ENCODE measurements at regions not wholly inside any gene's neighbourhood (a gene's known extent, or its start where the extent isn't known, plus 50 kb on each side); places are given as distances from the start of the nearest gene placed in this dataset.
"Not testable (repeated sequence)": the region's sequence is repeated elsewhere in the genome, so short reads cannot be mapped to it uniquely, and the experiment has no call there.

DNA sequence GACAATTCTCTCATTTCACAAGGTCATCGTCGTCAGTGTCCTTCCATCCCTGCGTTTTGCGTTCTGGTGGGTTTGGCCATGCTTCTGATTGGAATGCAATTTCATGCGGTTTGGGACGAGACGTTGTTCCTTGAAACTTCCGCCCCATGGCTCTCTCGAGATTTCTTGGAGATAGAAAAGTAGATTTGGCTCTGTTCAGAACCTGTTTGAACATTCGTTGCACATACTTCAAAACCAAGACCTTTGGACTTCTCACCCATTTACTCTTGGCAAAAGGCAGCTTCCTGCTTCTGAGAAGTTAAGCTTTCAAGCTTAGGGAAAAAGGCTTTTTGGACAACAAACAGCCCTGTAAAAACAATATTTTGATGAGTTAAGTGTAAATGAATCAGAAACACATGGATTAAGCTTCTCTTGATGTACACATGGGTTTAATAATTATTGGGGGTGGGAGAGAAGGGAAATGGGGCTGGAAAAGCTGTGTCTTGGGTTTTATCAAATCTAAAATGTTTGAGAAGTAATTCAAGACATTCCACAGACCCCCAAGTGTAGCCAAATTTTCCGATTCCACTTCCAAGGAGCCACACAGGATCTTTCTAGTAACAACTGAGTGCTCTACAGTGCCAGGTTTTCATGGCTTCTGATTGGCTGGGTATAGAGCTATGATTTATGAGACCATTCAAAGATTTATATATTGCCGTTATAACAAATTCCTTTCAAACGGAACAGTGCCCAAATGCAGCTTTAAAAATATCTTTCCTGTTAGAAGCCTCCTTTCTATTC is 467.2 kb downstream of the MED13L start:
- DNase-seq (ENCODE audit: low spot score) = no peak

DNA sequence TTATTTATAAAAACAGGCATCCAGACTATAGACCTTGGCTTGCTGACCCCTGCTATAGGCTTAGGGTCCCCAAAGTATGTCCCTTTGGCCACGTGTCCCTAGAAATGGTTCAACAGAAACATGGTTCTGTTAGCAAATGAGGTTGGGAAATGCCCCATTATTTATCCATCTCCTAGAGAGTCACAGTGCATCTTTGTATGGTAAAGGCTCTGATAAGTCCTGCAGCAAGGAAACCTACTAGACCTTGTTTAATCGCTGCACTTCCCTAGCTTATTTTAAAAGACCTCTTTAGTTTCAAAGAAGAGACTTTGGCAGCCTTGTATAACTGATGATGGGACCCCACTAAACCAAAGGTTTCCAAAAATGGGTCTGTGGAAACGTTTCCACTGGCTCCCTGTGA is 471.5 kb downstream of the MED13L start:
- DNase-seq (ENCODE audit: low spot score) = no peak

DNA sequence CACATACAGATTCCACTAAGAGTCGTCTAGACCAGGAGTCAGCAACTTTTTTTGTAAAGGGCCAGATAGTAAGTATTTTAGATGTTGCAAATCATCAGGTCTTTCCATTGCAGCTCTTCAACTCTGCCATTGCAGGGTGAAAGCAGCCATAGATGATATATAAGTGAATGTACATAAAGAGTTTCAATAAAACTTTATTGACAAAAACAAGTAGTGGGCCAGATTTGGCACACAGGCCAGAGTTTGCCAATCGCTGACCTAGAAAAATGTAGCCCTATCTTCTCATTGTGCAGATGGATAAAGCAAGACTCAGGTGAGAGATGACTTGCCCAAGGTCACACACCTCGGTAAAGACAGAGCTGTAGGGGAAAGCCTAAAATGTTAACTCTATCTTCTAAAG is 474.7 kb downstream of the MED13L start:
- no peak for DNase-seq (ENCODE audit: low spot score)

GRCh38 chr12:115801871-115802270 is 475.6 kb downstream of the MED13L start:
- no peak for DNase-seq (ENCODE audit: low spot score)

- no peak for DNase-seq (ENCODE audit: low spot score)
Observed at GRCh38 chr12:115799610-115800009, 477.9 kb downstream of the MED13L start.

DNA sequence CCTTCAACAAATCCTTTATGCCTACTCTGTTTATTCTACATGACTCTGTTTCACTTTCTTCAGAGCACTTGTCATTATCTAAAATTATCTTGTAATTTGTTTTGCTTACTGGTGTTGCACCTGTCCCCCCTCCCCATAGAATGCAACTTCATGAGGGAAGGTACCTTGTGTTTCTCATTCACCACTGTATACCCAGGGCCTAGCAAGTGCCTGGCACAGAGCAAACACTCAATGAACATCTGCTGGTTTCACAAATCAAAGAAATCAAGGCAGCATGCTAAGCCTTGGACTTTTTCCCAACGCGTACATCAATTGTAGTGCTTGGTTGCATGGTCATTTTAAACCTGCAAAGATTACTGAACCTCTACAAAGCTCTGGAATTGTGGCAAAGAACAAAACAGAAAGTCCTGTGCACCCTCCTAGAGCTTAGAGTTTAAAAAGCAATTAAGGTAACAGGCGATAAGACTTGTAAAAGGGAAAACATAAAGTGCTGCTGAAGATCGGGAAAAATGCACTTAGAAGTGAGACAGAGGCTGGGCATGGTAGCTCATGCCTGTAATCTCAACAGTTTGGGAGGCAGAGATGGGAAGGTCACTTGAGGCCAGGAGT is 479.1 kb downstream of the MED13L start:
- DNase-seq (ENCODE audit: low spot score) = no peak

- DNase-seq (ENCODE audit: low spot score) = peak; percentile 9
Observed at GRCh38 chr12:115794659-115795081, 482.8 kb downstream of the MED13L start.

DNA sequence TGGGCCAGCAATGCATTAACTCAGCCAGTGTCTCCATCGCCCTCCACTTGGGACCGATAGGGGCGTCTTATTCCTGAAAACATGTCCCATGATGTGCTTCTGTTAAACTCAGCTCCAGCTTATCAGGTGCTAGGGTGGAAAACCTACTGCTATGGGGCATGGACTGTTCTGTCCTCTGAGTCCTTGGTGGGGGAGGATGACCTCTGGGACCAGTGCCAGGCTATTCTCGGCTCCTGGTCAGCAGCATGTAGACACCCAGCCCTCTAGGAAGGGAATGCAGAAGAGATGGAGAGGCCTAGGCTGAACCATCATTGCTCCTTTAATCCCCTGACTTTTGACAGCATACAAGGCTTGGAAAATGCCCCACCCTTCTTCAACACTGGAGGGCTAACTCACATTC is 486.2 kb downstream of the MED13L start:
- no peak for DNase-seq (ENCODE audit: low spot score)

DNA sequence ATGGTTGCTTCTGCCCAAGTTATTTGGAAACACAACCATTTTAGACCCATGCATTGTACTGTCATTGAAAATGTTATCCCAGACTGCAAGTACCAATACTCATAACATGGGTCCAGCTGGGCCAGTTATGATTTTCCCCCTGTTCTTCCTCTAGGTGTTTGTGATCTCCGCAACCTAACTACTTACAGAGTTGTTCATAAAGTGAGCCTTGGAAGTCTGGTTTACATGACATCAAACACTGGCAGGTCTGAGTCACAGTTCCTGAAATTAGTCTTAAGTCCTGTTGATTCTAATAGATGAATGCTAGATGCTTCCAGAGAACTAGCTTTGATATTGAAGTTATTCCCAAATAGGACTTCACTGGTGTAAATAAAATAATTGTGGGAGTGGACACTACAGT is 487.0 kb downstream of the MED13L start:
- DNase-seq (ENCODE audit: low spot score) = no peak

DNA sequence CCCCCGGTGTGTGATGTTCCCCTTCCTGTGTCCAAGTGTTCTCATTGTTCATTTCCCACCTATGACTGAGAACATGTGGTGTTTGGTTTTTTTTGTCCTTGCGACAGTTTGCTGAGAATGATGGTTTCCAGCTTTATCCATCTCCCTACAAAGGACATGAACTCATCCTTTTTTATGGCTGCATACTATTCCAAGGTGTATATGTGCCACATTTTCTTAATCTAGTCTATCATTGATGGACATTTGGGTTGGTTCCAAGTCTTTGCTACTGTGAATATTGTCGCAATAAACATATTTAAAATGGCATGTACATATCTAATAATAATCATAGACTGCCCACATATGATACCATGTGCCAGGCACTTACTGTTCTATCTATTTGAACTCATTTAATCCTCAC is 491.0 kb downstream of the MED13L start:
- DNase-seq (ENCODE audit: low spot score) = not testable (repeated sequence)

- no peak for DNase-seq (ENCODE audit: low spot score)
Observed at GRCh38 chr12:115785548-115785947, 491.9 kb downstream of the MED13L start.

GRCh38 chr12:115776399-115776798 is 501.1 kb downstream of the MED13L start:
- DNase-seq (ENCODE audit: low spot score) = no peak

DNA sequence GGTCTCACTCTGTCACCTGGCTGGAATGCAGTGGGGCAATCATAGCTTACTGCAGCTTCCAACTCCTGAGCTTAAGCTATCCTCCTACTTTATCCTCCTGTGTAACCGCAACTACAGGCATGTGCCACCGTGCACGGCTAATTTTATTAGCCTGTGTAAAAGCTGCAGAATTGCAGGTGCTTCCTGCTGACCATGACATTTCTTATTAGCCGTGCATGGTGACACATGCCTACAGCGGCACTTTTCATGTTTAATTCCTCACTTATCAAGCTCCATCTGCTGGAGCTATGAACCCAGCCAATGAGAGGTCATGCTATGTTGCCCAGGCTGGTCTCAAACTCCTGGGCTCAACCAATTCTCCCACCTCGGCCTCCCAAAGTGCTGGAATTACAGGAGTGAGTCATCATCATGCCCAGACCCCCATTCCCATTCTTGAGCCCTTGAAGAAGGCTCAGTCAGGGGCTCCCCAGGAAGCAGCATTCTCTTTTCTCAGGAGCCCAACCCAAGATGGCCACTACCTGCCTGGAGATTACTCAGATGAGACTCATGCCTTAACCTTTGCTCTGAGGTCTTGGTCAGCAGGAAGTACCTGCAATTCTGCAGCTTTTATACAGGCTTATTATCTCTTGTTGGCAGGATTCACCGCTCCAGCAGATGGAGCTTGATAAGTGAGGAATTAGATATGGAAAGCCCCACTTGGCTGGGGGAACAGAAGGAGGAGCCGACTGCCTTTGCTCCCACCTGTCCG is 503.2 kb downstream of the MED13L start:
- peak; percentile 48 for DNase-seq (ENCODE audit: low spot score)

DNA sequence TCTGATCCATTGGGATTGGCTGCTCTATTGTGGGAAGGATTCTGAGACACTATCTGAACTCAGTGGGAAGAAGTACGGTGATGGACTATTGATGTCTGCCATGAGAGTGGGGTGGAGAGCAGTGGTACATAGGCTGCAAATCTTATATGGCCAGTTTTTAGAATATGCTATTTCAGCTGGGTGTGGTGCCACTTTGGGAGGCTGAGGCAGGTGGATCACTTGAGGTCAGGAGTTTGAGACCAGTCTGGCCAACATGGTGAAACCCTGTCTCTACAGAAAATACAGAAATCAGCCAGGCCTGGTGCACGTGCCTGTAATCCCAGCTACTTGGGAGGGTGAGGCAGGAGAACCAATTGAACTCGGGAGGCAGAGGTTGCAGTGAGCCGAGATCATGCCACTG is 505.9 kb downstream of the MED13L start:
- DNase-seq (ENCODE audit: low spot score) = no peak

GRCh38 chr12:115771065-115771464 is 506.4 kb downstream of the MED13L start:
- DNase-seq (ENCODE audit: low spot score) = peak; percentile 24

DNA sequence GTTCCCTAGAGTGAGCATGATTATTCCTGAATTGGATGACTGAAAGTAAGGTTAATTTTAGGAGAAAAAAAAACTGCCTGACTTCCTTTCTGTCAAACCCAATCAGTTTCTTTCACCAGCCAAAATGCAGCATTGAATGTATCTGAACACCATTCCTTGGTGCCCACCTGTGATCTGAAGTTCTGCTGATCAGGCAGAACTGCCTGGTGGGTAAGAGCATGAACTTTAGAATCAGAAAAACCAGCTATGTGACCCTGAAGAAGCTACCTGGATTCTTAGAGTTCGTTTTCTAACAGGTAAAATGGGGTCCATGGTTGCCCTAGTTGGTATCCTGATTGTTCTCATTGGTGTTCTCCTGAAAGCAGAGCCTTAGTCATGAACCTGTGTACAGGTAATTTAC is 506.9 kb downstream of the MED13L start:
- DNase-seq (ENCODE audit: low spot score) = no peak

- DNase-seq (ENCODE audit: low spot score) = no peak
Observed at GRCh38 chr12:115767916-115768315, 509.6 kb downstream of the MED13L start.

DNA sequence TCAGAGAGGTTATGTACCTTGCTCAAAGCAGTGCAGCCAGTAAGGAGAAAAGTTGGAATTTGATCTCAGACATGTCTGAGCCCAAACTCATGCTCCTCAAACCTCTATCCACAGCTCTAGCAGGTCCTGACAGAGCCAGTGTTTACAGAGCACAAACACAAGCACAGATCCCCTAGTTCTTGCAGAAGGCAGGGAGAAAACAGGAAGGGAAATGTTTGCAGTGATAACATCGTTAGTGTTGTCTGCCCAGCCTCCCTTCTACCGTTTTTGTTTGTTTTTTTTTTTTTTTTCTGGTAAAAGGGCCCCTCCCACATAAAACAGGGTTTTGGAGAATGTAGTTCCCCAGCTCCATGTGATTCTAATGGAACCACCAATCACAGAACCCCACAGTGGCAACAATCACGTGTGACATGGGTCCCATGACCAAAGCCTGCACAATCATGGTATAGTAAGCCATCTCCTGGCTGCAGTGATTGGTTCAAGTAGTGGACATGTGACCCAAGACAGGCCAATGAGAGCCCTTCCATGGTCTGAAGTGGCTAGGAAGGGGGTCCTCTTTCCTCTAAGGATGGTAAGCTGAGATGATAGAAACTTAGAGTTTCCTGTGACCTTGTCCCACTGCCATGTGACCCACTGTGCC is 513.4 kb downstream of the MED13L start:
- no peak for DNase-seq (ENCODE audit: low spot score)

- DNase-seq (ENCODE audit: low spot score) = no peak
Observed at GRCh38 chr12:115763376-115763775, 514.1 kb downstream of the MED13L start.

- no peak for DNase-seq (ENCODE audit: low spot score)
Observed at GRCh38 chr12:115762936-115763335, 514.6 kb downstream of the MED13L start.

GRCh38 chr12:115761784-115762183 is 515.7 kb downstream of the MED13L start:
- no peak for DNase-seq (ENCODE audit: low spot score)

- no peak for DNase-seq (ENCODE audit: low spot score)
Observed at GRCh38 chr12:115760231-115760630, 517.3 kb downstream of the MED13L start.
